ENCODE measurements at regions not wholly inside any gene's neighbourhood (a gene's known extent, or its start where the extent isn't known, plus 50 kb on each side); places are given as distances from the start of the nearest gene placed in this dataset.

- TF ChIP-seq EZH2phosphoT487 (IDR thresholded peaks at IDR 0.05; ENCODE audit: low read depth), result no peak
- no peak for TF ChIP-seq CTCF (IDR thresholded peaks at IDR 0.05; ENCODE audit: low read depth, low read length)
Observed at GRCh38 chr6:93105017-93105416, 314.3 kb downstream of the EPHA7 start.

Measured in OCI-LY3 (cell line).